NCI-H2107 treated with DMSO at 0.1 percent for 48 hours (cell line): ENCODE measurements at regions not wholly inside any gene's neighbourhood (a gene's known extent, or its start where the extent isn't known, plus 50 kb on each side); places are given as distances from the start of the nearest gene placed in this dataset.

Experiments used
- DNase-seq: peaks from one replicate; lab custom pipeline; 2025; ENCODE audit not compliant: unreplicated experiment; lab: John Stamatoyannopoulos, UW

- no peak for DNase-seq
These were observed 71.0 kb upstream of the GALNT15 start for GRCh38 chr3:16103472-16103871.

DNA sequence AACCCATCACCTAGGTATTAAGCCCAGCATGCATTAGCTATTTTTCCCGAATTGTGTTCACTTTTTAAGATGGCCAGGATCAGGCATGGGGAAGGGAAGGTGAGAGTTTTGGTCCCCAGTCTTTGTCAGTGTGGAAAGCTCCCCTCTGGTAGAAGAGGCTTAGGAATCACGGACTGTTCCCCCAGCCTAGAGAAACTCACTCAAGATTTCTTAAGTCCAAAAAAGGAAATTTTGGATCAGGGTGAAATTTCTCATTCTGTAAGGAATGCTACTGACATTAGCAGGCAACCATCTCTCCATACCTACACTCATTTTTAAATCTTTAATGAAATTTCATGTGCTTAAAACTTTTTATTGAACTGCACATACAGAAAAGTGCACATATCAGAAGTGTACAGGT lies 70.3 kb upstream of the GALNT15 start:
- DNase-seq = no peak

DNA sequence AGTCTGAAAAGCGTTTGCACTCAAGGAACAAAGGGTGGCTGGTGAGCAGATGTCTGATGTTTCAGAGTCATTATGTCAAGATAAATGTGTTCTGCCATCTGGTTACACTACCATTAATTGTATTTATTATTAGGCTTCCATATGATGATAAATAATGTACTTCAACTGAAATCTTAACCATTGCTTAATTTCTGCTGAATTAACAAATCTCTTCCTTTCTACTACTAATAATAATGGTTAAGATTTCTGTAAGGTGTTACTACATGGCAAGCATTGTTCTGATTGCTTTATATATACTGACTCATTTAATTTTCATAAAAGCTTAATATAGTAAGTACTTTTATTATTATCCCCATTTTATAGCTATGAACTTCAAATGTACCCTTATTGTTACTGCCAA lies 68.4 kb upstream of the GALNT15 start:
- no peak for DNase-seq

- no peak for DNase-seq
These were observed 66.1 kb upstream of the GALNT15 start for GRCh38 chr3:16108424-16108823.

DNA sequence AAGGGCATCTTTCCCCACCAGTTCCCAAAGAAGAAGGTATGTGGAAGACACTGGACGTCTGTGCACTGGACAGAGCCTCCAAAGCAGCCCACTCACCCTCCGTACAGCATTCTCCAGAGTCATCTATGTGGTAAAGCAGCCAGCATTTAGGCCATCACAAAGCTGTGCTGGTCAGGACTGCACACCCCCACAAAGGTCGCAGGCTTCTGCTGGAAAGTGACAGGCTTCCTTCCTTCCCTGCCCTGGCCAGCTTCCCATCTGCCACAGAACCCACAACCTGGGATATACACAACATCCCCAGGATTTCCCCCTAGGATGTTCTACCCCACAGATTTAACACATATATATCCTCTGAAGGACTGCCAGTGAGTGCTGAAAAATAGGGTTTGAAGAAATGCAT lies 64.6 kb upstream of the GALNT15 start:
- no peak for DNase-seq

DNA sequence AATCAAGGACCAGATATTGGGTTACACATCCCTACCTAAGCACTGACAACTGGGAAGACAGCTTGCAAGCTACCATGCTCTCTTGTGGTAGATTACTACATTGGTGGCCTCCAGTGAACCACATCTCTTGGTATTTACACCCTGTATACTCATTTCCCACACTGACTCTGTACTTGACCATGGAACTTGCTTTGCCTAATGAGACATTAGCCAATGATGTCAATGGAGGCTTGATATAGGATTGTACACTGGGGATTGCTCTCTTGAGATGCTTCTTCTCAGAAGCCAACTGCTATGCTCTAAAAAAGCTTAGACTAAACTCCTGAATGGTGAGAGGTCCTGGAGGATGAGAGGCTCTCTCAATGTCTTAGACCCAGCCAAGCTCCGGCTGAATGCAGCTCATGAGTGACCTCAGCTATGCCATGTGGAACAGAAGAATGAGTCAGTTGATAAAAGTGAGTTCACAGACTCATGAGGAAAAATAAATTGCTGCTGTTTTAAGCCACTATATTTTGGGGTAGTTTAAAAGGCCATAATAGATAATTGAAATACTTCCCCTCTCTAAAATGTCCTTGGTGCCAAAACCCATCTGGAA lies 61.5 kb upstream of the GALNT15 start:
- DNase-seq = no peak

- no peak for DNase-seq
These were observed 60.8 kb upstream of the GALNT15 start for GRCh38 chr3:16113704-16114103.

GRCh38 chr3:16114429-16114828 lies 60.1 kb upstream of the GALNT15 start:
- no peak for DNase-seq

GRCh38 chr3:16114930-16115329 lies 59.5 kb upstream of the GALNT15 start:
- DNase-seq = no peak

DNA sequence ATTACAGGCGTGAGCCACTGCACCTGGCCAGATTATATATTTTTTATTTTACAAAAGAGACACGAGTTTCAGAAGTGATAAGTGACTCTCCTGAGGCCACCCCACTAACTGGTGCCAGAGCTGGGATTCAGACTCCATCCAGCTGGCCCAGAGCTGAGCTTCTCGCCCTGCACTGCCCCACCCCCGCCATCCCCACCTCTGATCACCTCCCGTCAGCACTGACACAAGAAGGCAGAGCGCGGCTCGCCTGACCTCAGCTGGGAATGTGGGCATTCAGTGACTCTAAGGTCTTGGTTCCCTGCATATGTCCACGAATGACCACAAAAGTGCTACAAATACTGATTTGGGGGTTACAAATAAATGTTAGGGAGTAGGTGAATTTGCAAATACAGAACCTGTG lies 56.1 kb upstream of the GALNT15 start:
- DNase-seq = no peak

GRCh38 chr3:16119887-16120286 lies 54.6 kb upstream of the GALNT15 start:
- DNase-seq = no peak

GRCh38 chr3:16121391-16121790 lies 53.1 kb upstream of the GALNT15 start:
- DNase-seq = no peak

DNA sequence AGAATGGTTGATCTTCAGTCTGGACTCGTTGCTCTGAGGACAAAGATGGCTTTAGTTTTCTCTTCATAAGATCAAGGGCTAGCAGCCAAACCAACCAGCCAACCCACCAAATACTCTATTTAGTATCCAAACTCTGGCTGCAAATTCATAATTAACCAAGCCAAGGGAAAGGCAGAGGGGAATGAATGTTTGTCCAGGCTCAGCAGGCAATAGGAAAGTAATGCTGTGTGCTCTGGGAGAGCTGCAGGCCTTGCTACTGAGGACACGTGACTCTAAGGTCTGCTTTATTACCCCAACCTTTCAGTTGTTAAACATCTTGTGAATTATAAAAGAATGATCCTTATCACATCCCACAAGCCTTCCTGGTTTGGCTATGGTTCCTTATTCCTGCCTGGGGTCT lies 52.3 kb upstream of the GALNT15 start:
- no peak for DNase-seq

GRCh38 chr3:16122661-16123060 lies 51.8 kb upstream of the GALNT15 start:
- no peak for DNase-seq

- DNase-seq = no peak
These were observed 49.8 kb upstream of the GALNT15 start for GRCh38 chr3:16124636-16125035.
